ENCODE measurements at regions not wholly inside any gene's neighbourhood (a gene's known extent, or its start where the extent isn't known, plus 50 kb on each side); places are given as distances from the start of the nearest gene placed in this dataset.

DNA sequence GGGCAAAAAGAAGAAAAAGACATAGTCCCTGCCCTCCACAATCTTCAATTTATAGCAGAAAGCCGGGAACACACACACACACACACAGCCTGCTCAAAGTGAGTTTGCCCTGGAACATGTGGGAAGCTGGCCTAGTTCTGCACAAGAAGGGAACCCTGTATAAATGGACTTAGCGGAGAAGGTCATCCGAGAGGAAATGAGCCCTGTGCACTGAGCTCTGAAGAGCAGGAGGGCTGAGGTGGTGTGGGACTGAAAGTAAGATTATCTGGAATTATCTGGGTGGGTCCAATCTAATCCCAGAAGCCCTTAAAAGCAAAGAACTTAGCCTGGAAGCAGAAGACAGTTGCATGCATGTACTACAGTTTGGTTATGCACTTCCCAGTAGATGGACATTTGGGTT, 90.0 kb upstream of the CTSV start (continued):
- TF ChIP-seq, protein P1, sequence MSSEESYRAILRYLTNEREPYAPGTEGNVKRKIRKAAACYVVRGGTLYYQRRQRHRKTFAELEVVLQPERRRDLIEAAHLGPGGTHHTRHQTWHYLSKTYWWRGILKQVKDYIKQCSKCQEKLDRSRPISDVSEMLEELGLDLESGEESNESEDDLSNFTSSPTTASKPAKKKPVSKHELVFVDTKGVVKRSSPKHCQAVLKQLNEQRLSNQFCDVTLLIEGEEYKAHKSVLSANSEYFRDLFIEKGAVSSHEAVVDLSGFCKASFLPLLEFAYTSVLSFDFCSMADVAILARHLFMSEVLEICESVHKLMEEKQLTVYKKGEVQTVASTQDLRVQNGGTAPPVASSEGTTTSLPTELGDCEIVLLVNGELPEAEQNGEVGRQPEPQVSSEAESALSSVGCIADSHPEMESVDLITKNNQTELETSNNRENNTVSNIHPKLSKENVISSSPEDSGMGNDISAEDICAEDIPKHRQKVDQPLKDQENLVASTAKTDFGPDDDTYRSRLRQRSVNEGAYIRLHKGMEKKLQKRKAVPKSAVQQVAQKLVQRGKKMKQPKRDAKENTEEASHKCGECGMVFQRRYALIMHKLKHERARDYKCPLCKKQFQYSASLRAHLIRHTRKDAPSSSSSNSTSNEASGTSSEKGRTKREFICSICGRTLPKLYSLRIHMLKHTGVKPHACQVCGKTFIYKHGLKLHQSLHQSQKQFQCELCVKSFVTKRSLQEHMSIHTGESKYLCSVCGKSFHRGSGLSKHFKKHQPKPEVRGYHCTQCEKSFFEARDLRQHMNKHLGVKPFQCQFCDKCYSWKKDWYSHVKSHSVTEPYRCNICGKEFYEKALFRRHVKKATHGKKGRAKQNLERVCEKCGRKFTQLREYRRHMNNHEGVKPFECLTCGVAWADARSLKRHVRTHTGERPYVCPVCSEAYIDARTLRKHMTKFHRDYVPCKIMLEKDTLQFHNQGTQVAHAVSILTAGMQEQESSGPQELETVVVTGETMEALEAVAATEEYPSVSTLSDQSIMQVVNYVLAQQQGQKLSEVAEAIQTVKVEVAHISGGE (tag by site-specific recombination; conservative IDR thresholded peaks at IDR 0.05; ENCODE audit: low read depth): no peak
- TF ChIP-seq GFI1B (tag by site-specific recombination; IDR thresholded peaks at IDR 0.05): no peak
- no peak for TF ChIP-seq ZNF37A (tag by site-specific recombination; IDR thresholded peaks at IDR 0.05)

DNA sequence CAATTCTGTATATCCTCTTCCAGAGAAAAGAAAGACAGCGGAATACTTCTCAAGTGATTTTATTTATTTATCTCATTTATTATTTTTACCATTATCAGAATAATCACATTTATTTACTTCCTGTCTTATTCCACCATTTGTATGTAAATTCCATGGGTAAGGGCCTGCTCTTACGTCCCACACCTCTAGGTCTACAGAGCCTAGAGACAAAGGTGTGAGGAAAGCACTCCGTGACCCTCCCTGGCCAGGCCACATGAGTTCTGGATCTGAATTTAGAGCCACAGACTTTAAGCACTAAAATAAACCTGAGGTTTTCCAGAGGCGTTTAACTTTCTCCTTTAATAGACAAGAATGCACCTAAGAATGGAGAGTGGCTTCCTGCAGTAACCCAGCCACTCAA, 85.3 kb upstream of the CTSV start:
- H3K36me3 ChIP-seq (ENCODE audit: control insufficient read depth in 2 of 2, insufficient read depth in 1 of 2, low read length in 2 of 2): no peaks in the 10 kb centered on the region
- no peak overlapping the region for H3K4me3 ChIP-seq (ENCODE audit: low read depth, low read length)
- no peak overlapping the region for H3K27ac ChIP-seq (ENCODE audit: extremely low read depth, low read depth, low read length)
- CTCF ChIA-PET: no interaction called here
- H3K9me3 ChIP-seq (ENCODE audit: control insufficient read depth, insufficient read depth, low read depth, low read length): no peaks in the 10 kb centered on the region
- POLR2A ChIA-PET: no interaction called here
- no peaks in the 10 kb centered on the region for H3K4me1 ChIP-seq (ENCODE audit: control insufficient read depth, insufficient read depth, low read length)
- TF ChIP-seq ZNF571 (tag by site-specific recombination; IDR thresholded peaks at IDR 0.05): no peak
- TF ChIP-seq ZNF138 (tag by site-specific recombination; IDR thresholded peaks at IDR 0.05; ENCODE audit: borderline replicate concordance): no peak
- no peak for TF ChIP-seq ZNF776 (tag by site-specific recombination; IDR thresholded peaks at IDR 0.05; ENCODE audit: borderline replicate concordance)
- TF ChIP-seq TRIM28 (IDR thresholded peaks at IDR 0.05; ENCODE audit: borderline replicate concordance, low read length): no peak
- TF ChIP-seq ZNF311 (tag by site-specific recombination; IDR thresholded peaks at IDR 0.05; ENCODE audit: borderline replicate concordance): no peak
- no peak for TF ChIP-seq KLF17 (tag by site-specific recombination; IDR thresholded peaks at IDR 0.05)
- TF ChIP-seq ZNF426 (tag by site-specific recombination; IDR thresholded peaks at IDR 0.05): no peak
- TF ChIP-seq, protein P2, sequence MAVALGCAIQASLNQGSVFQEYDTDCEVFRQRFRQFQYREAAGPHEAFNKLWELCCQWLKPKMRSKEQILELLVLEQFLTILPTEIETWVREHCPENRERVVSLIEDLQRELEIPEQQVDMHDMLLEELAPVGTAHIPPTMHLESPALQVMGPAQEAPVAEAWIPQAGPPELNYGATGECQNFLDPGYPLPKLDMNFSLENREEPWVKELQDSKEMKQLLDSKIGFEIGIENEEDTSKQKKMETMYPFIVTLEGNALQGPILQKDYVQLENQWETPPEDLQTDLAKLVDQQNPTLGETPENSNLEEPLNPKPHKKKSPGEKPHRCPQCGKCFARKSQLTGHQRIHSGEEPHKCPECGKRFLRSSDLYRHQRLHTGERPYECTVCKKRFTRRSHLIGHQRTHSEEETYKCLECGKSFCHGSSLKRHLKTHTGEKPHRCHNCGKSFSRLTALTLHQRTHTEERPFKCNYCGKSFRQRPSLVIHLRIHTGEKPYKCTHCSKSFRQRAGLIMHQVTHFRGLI (tag by site-specific recombination; IDR thresholded peaks at IDR 0.05): no peak
- no peak for TF ChIP-seq BCL11A (tag by site-specific recombination; IDR thresholded peaks at IDR 0.05; ENCODE audit: low read depth)
- TF ChIP-seq ZNF302 (tag by site-specific recombination; IDR thresholded peaks at IDR 0.05; ENCODE audit: low read depth): no peak
- TF ChIP-seq, protein P3, sequence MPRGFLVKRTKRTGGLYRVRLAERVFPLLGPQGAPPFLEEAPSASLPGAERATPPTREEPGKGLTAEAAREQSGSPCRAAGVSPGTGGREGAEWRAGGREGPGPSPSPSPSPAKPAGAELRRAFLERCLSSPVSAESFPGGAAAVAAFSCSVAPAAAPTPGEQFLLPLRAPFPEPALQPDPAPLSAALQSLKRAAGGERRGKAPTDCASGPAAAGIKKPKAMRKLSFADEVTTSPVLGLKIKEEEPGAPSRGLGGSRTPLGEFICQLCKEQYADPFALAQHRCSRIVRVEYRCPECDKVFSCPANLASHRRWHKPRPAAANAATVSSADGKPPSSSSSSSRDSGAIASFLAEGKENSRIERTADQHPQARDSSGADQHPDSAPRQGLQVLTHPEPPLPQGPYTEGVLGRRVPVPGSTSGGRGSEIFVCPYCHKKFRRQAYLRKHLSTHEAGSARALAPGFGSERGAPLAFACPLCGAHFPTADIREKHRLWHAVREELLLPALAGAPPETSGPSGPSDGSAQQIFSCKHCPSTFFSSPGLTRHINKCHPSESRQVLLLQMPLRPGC (tag by site-specific recombination; IDR thresholded peaks at IDR 0.05): no peak
- TF ChIP-seq, protein P4, sequence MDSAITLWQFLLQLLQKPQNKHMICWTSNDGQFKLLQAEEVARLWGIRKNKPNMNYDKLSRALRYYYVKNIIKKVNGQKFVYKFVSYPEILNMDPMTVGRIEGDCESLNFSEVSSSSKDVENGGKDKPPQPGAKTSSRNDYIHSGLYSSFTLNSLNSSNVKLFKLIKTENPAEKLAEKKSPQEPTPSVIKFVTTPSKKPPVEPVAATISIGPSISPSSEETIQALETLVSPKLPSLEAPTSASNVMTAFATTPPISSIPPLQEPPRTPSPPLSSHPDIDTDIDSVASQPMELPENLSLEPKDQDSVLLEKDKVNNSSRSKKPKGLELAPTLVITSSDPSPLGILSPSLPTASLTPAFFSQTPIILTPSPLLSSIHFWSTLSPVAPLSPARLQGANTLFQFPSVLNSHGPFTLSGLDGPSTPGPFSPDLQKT (IDR thresholded peaks at IDR 0.05; ENCODE audit: borderline replicate concordance, low read depth, low read length): no peak
- TF ChIP-seq KLF1 (tag by site-specific recombination; IDR thresholded peaks at IDR 0.05): no peak
- no peak for TF ChIP-seq SCRT1 (tag by site-specific recombination; IDR thresholded peaks at IDR 0.05; ENCODE audit: borderline replicate concordance)
- TF ChIP-seq, protein P5, sequence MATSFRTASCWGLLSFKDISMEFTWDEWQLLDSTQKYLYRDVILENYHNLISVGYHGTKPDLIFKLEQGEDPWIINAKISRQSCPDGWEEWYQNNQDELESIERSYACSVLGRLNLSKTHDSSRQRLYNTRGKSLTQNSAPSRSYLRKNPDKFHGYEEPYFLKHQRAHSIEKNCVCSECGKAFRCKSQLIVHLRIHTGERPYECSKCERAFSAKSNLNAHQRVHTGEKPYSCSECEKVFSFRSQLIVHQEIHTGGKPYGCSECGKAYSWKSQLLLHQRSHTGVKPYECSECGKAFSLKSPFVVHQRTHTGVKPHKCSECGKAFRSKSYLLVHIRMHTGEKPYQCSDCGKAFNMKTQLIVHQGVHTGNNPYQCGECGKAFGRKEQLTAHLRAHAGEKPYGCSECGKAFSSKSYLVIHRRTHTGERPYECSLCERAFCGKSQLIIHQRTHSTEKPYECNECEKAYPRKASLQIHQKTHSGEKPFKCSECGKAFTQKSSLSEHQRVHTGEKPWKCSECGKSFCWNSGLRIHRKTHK (tag by site-specific recombination; IDR thresholded peaks at IDR 0.05): no peak
- no peak for TF ChIP-seq ZNF76 (tag by site-specific recombination; IDR thresholded peaks at IDR 0.05; ENCODE audit: borderline replicate concordance, low read depth)
- no peak for TF ChIP-seq ZNF670 (tag by site-specific recombination; IDR thresholded peaks at IDR 0.05; ENCODE audit: low read depth)
